Psoas muscle (tissue), 7 donors: ENCODE measurements at regions not wholly inside any gene's neighbourhood (a gene's known extent, or its start where the extent isn't known, plus 50 kb on each side); places are given as distances from the start of the nearest gene placed in this dataset.

Experiments used
- ATAC-seq, 4 donors: fragments of 200-7000 bp; cut with Tn5 transposase; one replicate each; pipeline ENCODE4 v1.9.1; 2020; ENCODE audit warnings: moderate library complexity in 3 of 4, mild to moderate bottlenecking in 2 of 4
- DNase-seq, 2 donors: peaks; one replicate each; pipeline ENCODE4 v3.0.0-alpha.2; 2020
- H3K27ac ChIP-seq: fragments of 200-600 bp; one replicate; pipeline ENCODE4 v1.8.0; 2022
- H3K27me3 ChIP-seq, 3 donors: fragments of 200-600 bp in 1 of 3; one replicate each; pipeline versions ENCODE4 v1.6.1 to v1.8.0; 2013 to 2022; ENCODE audit warnings: low read length in 2 of 3, mild to moderate bottlenecking in 2 of 3, moderate library complexity in 1 of 3; ENCODE audit not compliant: insufficient read depth in 3 of 3
- H3K36me3 ChIP-seq, 2 donors: fragments of 200-600 bp in 1 of 2; one replicate each; pipeline versions ENCODE4 v1.6.1 to v1.8.0; 2013 to 2022; ENCODE audit warnings: low read depth in 1 of 2, mild to moderate bottlenecking in 1 of 2, moderate library complexity in 1 of 2; ENCODE audit not compliant: insufficient read depth in 1 of 2
- H3K4me1 ChIP-seq: fragments of 200-600 bp; one replicate; pipeline ENCODE4 v1.8.0; 2022
- H3K4me3 ChIP-seq: fragments of 200-600 bp; one replicate; pipeline ENCODE4 v1.8.0; 2022; ENCODE audit warnings: mild to moderate bottlenecking
- H3K9me3 ChIP-seq: fragments of 200-600 bp; one replicate; pipeline ENCODE4 v1.8.0; 2022
- CTCF ChIP-seq: fragments of 200-600 bp; IDR thresholded peaks from one replicate; pipeline ENCODE4 v1.8.0; 2022; ENCODE audit warnings: antibody characterized with exemption
- WGBS, 3 donors: extraction: QIAGEN DNeasy Blood & Tissue Kit; methylation state at CpG; one replicate each; pipeline versions ENCODE4 v1.1.6 to v1.1.7; 2013; 5-methylcytosine and 5-hydroxymethylcytosine counted together
- intact Hi-C, 2 donors: fragments of 100-400 bp; cut with DNase I; formaldehyde crosslinking; loops; one replicate each; pipeline versions ENCODE4 v1.11.0 to v1.14.2; 2022
- donor health status: healthy with polysubstance abuse.
- donor health status: DM: no; HTN: no; CAD: no; lungs with moderate emphysema.
- donor health status: Bipolar disorder and iron deficiency.
- donor health status: healthy.
- donor health status: DM: yes; HTN: yes; CAD: no.
- donor health status: DM: no; HTN: no; CAD: no.
- donor health status: DM: yes; HTN: yes; CAD: no.

- Histone ChIP-seq H3K4me1 (no peaks in the 10 kb centered on the region), H3K4me3 (no peak overlapping the region), H3K9me3 (no peaks in the 10 kb centered on the region), H3K36me3 (no peaks in the 10 kb centered on the region), H3K27me3 (no peaks in the 10 kb centered on the region), H3K27ac (no peak overlapping the region)
- DNase-seq, result no peak
- intact Hi-C loops, result no loop called here
- no peak for TF ChIP-seq CTCF
- 25 to 54% (median 32%) methylated on average over 4 of the region's 4 CpGs for WGBS, 3 donors
- no peak for ATAC-seq
Observed at GRCh38 chr12:98343002-98343567, 172.3 kb upstream of the TMPO start.

- Histone ChIP-seq H3K4me1 (no peaks in the 10 kb centered on the region), H3K27ac (no peak overlapping the region), H3K27me3 (no peaks in the 10 kb centered on the region), H3K9me3 (no peaks in the 10 kb centered on the region), H3K36me3 (no peaks in the 10 kb centered on the region), H3K4me3 (no peak overlapping the region)
- intact Hi-C loops, result no loop called here
- DNase-seq, result no peak
- no peak for TF ChIP-seq CTCF
- 55 to 63% (median 59%) methylated on average over 8 of the region's 8 CpGs for WGBS, 3 donors
- ATAC-seq, result no peak
Observed at GRCh38 chr12:98344046-98344930, 171.1 kb upstream of the TMPO start.

GRCh38 chr12:98345308-98345876 lies 170.0 kb upstream of the TMPO start:
- no peak for ATAC-seq
- H3K27ac ChIP-seq, result no peak overlapping the region
- no peaks in the 10 kb centered on the region for H3K36me3 ChIP-seq
- H3K27me3 ChIP-seq, result no peaks in the 10 kb centered on the region
- TF ChIP-seq CTCF, result no peak
- no peaks in the 10 kb centered on the region for H3K4me1 ChIP-seq
- H3K4me3 ChIP-seq, result no peak overlapping the region
- DNase-seq, result no peak
- H3K9me3 ChIP-seq, result no peaks in the 10 kb centered on the region
- WGBS, 3 donors, result 94 to 98% (median 95%) methylated on average over 6 of the region's 6 CpGs
- intact Hi-C loops, result no loop called here

GRCh38 chr12:98351089-98351488 lies 164.3 kb upstream of the TMPO start:
- H3K27me3 ChIP-seq, result no peaks in the 10 kb centered on the region
- no peaks in the 10 kb centered on the region for H3K36me3 ChIP-seq
- H3K4me1 ChIP-seq, result no peaks in the 10 kb centered on the region
- no peak overlapping the region for H3K27ac ChIP-seq
- intact Hi-C loops, result no loop called here
- WGBS, 3 donors, result 85 to 88% (median 86%) methylated on average over 6 of the region's 6 CpGs
- no peak for ATAC-seq
- DNase-seq, result no peak
- no peaks in the 10 kb centered on the region for H3K9me3 ChIP-seq
- no peak for TF ChIP-seq CTCF
- no peak overlapping the region for H3K4me3 ChIP-seq
